GM12872 (cell line): ENCODE measurements at regions not wholly inside any gene's neighbourhood (a gene's known extent, or its start where the extent isn't known, plus 50 kb on each side); places are given as distances from the start of the nearest gene placed in this dataset.

ENCODE experiments used
- TF ChIP-seq, protein P1 (sequence below): IDR thresholded peaks from 3 replicates; pipeline ENCODE4 v1.5.1; 2011; ENCODE audit warnings: low read depth, mild to moderate bottlenecking, low read length, moderate library complexity; ENCODE audit not compliant: insufficient read depth

DNA sequence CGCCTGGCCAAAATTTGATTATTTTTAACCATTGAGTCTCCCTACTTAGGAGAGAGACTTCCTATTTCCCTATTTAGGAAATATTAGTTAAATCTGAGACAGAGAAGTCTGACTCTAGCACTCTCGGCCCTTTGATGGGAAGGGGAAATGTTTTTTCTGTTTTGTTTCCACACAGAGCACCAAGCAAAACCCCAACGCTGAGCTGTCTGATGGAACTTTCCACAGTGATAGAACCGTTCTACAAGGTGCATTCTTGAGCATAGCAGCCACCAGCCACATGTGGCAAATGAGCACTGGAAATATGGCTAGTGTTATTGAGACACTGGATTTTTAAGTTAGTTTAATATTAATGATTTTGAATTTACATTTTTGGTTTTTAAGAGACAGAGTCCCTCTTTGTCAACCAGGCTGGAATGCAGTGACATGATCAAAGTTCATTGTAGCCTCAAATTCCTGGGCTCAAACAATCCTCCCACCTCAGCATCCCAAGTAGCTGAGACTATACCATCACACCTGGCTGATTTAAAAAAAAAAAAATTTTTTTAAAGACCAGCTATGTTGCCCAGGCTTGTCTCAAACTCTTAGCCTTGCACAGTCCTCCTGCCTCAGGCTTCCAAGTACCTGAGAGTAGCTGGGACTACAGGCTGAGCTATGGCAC is 77.3 kb upstream of the GALNT2 start:
- TF ChIP-seq, protein P1, sequence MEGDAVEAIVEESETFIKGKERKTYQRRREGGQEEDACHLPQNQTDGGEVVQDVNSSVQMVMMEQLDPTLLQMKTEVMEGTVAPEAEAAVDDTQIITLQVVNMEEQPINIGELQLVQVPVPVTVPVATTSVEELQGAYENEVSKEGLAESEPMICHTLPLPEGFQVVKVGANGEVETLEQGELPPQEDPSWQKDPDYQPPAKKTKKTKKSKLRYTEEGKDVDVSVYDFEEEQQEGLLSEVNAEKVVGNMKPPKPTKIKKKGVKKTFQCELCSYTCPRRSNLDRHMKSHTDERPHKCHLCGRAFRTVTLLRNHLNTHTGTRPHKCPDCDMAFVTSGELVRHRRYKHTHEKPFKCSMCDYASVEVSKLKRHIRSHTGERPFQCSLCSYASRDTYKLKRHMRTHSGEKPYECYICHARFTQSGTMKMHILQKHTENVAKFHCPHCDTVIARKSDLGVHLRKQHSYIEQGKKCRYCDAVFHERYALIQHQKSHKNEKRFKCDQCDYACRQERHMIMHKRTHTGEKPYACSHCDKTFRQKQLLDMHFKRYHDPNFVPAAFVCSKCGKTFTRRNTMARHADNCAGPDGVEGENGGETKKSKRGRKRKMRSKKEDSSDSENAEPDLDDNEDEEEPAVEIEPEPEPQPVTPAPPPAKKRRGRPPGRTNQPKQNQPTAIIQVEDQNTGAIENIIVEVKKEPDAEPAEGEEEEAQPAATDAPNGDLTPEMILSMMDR = no peak

DNA sequence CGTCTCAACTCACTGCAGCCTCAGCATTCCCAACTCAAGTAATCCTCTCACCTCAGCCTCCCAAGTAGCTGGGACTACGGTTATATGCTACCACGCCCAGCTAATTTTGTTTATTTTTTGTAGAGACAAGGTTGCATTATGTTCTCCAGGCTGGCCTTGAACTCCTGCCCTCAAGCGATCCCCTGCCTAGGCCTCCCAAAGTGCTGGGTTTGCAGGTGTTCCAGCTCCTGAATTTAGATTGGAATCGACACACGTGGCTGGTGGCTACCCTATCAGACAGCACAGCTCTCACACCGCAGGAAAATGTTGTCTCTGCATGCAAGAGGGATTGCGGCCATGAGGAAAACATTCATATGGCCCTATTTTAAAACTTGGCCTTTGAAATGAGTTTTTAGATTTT is 76.7 kb upstream of the GALNT2 start:
- TF ChIP-seq, protein P1 = no peak

DNA sequence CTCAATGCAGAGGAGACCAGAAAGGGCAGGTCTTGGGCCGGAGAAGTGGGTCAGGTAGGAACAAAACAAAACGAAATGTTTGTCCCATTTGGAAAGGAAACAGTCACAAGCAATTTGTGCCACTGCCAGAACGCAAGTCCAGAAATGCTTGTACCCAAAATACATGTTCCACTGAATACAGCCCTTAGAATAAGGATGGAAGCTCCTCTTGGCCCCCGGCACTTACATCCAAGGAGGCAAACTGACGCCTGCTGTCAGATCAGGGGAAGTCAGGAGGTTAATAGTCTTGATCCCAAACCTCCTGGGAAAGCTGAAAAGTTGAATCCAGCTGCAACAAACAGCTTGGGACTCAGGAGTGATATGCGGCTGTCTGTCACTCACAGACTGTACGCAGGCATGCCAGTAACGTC is 75.9 kb upstream of the GALNT2 start:
- TF ChIP-seq, protein P1 = no peak

DNA sequence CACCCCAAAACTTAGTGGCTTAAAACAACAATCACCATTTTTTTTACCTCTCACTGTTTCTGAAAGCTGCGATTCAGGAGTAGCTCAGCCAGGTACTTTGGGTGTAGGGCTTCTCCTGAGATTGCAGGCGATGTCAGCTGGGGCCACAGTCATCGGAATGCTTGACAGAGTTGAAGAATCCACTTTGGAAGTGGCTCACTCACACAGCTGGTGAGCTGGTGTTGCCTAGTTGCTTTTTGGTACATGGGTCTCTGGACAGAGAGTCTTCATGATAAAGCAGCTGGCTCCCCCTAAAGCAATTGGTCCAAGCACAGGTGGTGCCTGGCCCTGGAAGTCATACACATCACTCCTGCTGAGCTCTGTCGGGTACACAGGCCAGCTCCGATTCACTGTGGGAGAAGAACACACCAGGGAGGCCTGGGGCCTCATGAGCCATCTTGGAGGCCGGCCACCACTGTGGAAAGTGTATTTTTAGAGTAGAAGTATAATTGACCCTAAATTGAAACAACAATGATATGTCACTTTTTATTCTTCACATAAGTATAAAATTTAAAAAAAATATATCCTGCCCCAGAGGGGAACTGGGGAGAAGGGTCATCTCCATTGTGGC is 75.2 kb upstream of the GALNT2 start:
- TF ChIP-seq, protein P1 = no peak

DNA sequence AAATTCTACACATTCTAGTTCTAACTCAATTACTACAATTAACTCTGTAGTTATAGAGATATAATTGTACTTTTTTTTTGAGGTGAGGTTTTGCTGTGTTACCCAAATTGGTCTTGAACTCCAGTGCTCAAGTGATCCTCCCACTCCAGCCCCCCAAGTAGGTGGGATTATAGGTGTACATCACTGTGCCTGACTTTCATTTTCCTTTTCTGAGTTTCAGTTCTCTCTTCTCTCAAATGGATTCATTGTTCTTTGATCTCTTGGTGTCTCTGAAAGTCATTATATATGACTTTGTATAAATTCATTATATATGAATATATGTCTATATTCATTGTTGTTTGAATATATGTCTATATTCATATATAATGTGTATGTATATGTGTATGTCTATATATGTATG is 74.0 kb upstream of the GALNT2 start:
- TF ChIP-seq, protein P1 = no peak

DNA sequence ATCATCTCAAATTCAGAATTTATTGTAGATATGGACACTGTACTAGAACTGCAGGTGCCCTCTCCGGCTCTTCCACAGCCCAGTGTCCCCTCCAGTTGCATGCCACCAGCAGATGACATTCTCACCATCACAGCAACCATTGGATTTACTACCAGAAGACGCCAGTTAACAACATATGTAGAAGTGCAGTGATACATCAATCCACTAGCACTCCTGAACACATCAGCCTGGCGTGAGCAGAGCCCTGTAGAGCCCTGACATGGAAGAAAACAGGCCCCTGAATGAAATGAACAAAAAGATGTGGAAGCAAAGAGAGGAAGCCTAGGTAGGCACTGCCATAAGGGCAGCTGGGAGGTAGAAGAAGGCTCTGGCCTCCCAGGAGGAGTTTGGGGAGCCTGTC is 73.1 kb upstream of the GALNT2 start:
- TF ChIP-seq, protein P1 = no peak

DNA sequence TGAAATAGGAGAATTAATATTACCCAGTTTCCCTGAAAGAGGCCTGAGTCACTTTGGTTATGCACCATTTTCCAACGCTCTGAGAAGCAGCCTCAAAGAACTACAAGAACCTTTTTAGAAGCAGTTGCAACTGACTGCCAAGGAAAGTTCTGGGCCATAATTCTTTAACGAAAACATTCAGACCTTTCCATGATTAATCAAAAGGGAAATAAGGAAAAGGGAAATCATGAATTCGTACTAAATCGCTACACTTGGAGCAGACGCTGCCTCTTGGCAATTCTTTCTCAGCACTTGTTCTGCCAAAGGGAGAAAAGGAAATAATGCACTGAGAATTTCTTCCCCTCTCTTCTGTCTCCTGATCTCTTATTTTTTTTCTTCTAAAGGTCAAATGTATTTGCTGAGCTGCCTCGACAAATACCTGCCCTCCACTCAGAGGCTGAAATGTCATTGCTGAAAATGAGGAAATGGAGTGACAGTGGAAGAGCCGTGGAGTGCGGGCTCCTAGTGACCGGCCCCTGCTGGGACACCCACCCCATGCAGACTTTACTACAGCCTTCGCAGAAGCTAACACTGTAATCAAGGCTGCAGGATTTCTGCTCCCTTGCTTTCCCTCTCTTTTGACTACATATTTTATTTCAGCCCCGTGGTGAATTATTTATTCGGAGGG is 67.9 kb upstream of the GALNT2 start:
- TF ChIP-seq, protein P1 = no peak
